ENCODE measurements at regions not wholly inside any gene's neighbourhood (a gene's known extent, or its start where the extent isn't known, plus 50 kb on each side); places are given as distances from the start of the nearest gene placed in this dataset.

- TF ChIP-seq CTCF (IDR thresholded peaks at IDR 0.05) (no peak), POLR2A (IDR thresholded peaks at IDR 0.05) (no peak)
Measured at GRCh38 chr6:165766026-165766425, 103.0 kb upstream of the PDE10A start.

Measured in lower leg skin (tissue), 3 donors.